HepG2 (cell line): ENCODE measurements at regions not wholly inside any gene's neighbourhood (a gene's known extent, or its start where the extent isn't known, plus 50 kb on each side); places are given as distances from the start of the nearest gene placed in this dataset.

Source experiments
- ISL2 ChIP-seq: sonication (generic); formaldehyde crosslinking; IDR thresholded peaks from 2 replicates; pipeline ENCODE4 v1.5.0; 2020; ENCODE audit warnings: missing genetic modification reagents
- MAFG ChIP-seq: sonication (generic); formaldehyde crosslinking; IDR thresholded peaks from 2 replicates; pipeline ENCODE4 v1.5.1; 2020; ENCODE audit warnings: mild to moderate bottlenecking, missing genetic modification reagents
- TCF7L2 ChIP-seq: IDR thresholded peaks from 2 replicates; pipeline ENCODE4 v1.6.1; 2011; ENCODE audit warnings: mild to moderate bottlenecking, low read depth, low read length, moderate library complexity
- ZFP36L1 ChIP-seq: sonication (generic); formaldehyde crosslinking; IDR thresholded peaks from 2 replicates; pipeline ENCODE4 v1.8.0; 2022; ENCODE audit warnings: mild to moderate bottlenecking, missing genetic modification reagents, moderate library complexity
- TF ChIP-seq, protein P1 (sequence below): IDR thresholded peaks from 2 replicates; pipeline ENCODE4 v1.6.1; 2016; ENCODE audit warnings: missing compliant biosample characterization, missing genetic modification reagents, borderline replicate concordance

DNA sequence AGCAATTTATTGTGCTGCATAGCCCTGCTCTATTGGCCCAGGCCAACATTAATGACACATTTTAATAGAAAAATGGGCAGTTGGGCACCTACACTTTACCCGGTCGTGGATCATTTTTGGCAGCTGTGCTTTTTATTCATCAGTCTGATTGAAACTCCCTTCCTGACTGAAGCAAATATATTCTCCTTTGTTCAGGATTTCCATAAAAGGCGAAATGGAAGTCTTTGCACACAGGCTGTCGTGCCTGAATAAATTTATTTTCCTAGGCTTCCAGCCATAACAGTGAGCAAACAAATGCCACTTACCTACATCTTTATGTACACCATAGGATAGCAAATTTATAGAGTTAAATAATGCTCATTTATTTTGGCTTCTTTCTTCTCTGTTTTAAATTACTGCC is 480.7 kb upstream of the DCN start:
- TF ChIP-seq MAFG (CRISPR knock-in tag), result no peak
- no peak for TF ChIP-seq ZFP36L1 (CRISPR knock-in tag)
- TF ChIP-seq, protein P1, sequence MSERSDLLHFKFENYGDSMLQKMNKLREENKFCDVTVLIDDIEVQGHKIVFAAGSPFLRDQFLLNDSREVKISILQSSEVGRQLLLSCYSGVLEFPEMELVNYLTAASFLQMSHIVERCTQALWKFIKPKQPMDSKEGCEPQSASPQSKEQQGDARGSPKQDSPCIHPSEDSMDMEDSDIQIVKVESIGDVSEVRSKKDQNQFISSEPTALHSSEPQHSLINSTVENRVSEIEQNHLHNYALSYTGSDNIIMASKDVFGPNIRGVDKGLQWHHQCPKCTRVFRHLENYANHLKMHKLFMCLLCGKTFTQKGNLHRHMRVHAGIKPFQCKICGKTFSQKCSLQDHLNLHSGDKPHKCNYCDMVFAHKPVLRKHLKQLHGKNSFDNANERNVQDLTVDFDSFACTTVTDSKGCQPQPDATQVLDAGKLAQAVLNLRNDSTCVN (CRISPR knock-in tag), result no peak
- TF ChIP-seq ISL2 (CRISPR knock-in tag), result no peak
- no peak for TF ChIP-seq TCF7L2
